Nephron progenitor cell (in vitro differentiated cells): ENCODE measurements at regions not wholly inside any gene's neighbourhood (a gene's known extent, or its start where the extent isn't known, plus 50 kb on each side); places are given as distances from the start of the nearest gene placed in this dataset.

Experiments
- DNase-seq: peaks from one replicate; pipeline ENCODE4 v3.0.0; 2021
- H3K27ac Mint-ChIP-seq: 2 replicates; pipeline ENCODE4 v1.8.0; 2021; ENCODE audit warnings: mild to moderate bottlenecking, moderate library complexity, mixed read lengths
- H3K27me3 Mint-ChIP-seq: 2 replicates; pipeline ENCODE4 v1.8.0; 2021; ENCODE audit warnings: mild to moderate bottlenecking, low read depth, mixed read lengths; ENCODE audit not compliant: poor library complexity
- H3K36me3 Mint-ChIP-seq: 2 replicates; pipeline ENCODE4 v1.8.0; 2021; ENCODE audit warnings: low read depth, mixed read lengths
- H3K4me1 Mint-ChIP-seq: 2 replicates; pipeline ENCODE4 v1.8.0; 2021; ENCODE audit warnings: mixed read lengths
- H3K4me3 Mint-ChIP-seq: 2 replicates; pipeline ENCODE4 v1.8.0; 2021; ENCODE audit warnings: mild to moderate bottlenecking, moderate library complexity, mixed read lengths
- H3K9me3 Mint-ChIP-seq: 2 replicates; pipeline ENCODE4 v1.8.0; 2021; ENCODE audit warnings: mild to moderate bottlenecking, moderate library complexity, mixed read lengths
- CTCF ChIP-seq: fragments of 200-600 bp; sonication (generic); IDR thresholded peaks from 2 replicates; pipeline ENCODE4 v1.5.0; 2021; ENCODE audit warnings: antibody characterized with exemption

- Mint-ChIP-seq H3K4me3 (no peak overlapping the region), H3K27ac (no peak overlapping the region), H3K4me1 (peaks cover 12% of the 10 kb centered on the region), H3K36me3 (no peaks in the 10 kb centered on the region), H3K27me3 (peaks cover 10% of the 10 kb centered on the region), H3K9me3 (no peaks in the 10 kb centered on the region)
- DNase-seq = no peak
- TF ChIP-seq CTCF = no peak
Measured at GRCh38 chr16:7158481-7158880, 174.2 kb upstream of the RBFOX1 start.

GRCh38 chr16:7150230-7150629, 182.4 kb upstream of the RBFOX1 start:
- Mint-ChIP-seq H3K4me3 (no peak overlapping the region), H3K27ac (no peak overlapping the region), H3K9me3 (peaks cover 40% of the 10 kb centered on the region), H3K36me3 (no peaks in the 10 kb centered on the region), H3K27me3 (peaks cover 2% of the 10 kb centered on the region), H3K4me1 (peaks cover 23% of the 10 kb centered on the region)
- TF ChIP-seq CTCF = no peak
- no peak for DNase-seq

GRCh38 chr16:7148606-7149005, 184.0 kb upstream of the RBFOX1 start:
- Mint-ChIP-seq H3K36me3 (no peaks in the 10 kb centered on the region), H3K27ac (no peak overlapping the region), H3K27me3 (peaks cover 2% of the 10 kb centered on the region), H3K4me3 (no peak overlapping the region), H3K4me1 (peaks cover 12% of the 10 kb centered on the region), H3K9me3 (peaks cover 40% of the 10 kb centered on the region)
- TF ChIP-seq CTCF = no peak
- no peak for DNase-seq

GRCh38 chr16:7140899-7141298, 191.7 kb upstream of the RBFOX1 start:
- no peaks in the 10 kb centered on the region for H3K36me3 Mint-ChIP-seq
- no peak for DNase-seq
- peaks cover 7% of the 10 kb centered on the region for H3K27me3 Mint-ChIP-seq
- no peak overlapping the region for H3K27ac Mint-ChIP-seq
- no peak overlapping the region for H3K4me3 Mint-ChIP-seq
- no peak for TF ChIP-seq CTCF
- no peaks in the 10 kb centered on the region for H3K9me3 Mint-ChIP-seq
- H3K4me1 Mint-ChIP-seq = peaks cover 7% of the 10 kb centered on the region

- Mint-ChIP-seq H3K36me3 (no peaks in the 10 kb centered on the region), H3K9me3 (no peaks in the 10 kb centered on the region), H3K4me1 (peaks cover 7% of the 10 kb centered on the region), H3K4me3 (no peak overlapping the region), H3K27me3 (peaks cover 7% of the 10 kb centered on the region), H3K27ac (no peak overlapping the region)
- DNase-seq = no peak
- TF ChIP-seq CTCF = no peak
Measured at GRCh38 chr16:7137560-7138330, 194.9 kb upstream of the RBFOX1 start.

- H3K4me1 Mint-ChIP-seq = no peaks in the 10 kb centered on the region
- no peaks in the 10 kb centered on the region for H3K9me3 Mint-ChIP-seq
- H3K4me3 Mint-ChIP-seq = no peak overlapping the region
- TF ChIP-seq CTCF = no peak
- no peaks in the 10 kb centered on the region for H3K27me3 Mint-ChIP-seq
- H3K36me3 Mint-ChIP-seq = no peaks in the 10 kb centered on the region
- no peak overlapping the region for H3K27ac Mint-ChIP-seq
- DNase-seq = no peak
Measured at GRCh38 chr16:7132465-7132864, 200.2 kb upstream of the RBFOX1 start.
